PFSK-1 (cell line): ENCODE measurements at regions not wholly inside any gene's neighbourhood (a gene's known extent, or its start where the extent isn't known, plus 50 kb on each side); places are given as distances from the start of the nearest gene placed in this dataset.

Experiments used
- FOXP2 ChIP-seq: optimal IDR thresholded peaks from 2 replicates; pipeline ENCODE3; 2011; ENCODE audit warnings: borderline replicate concordance, control low read depth, inconsistent platforms; ENCODE audit not compliant: insufficient read depth; ENCODE audit errors: extremely low read length, extremely low read depth
- POLR2AphosphoS5 ChIP-seq: IDR thresholded peaks from 2 replicates; pipeline ENCODE4 v1.6.1; 2012; ENCODE audit warnings: low read depth, mild to moderate bottlenecking, control low read depth, low read length, moderate library complexity
- SIN3A ChIP-seq: IDR thresholded peaks from 2 replicates; pipeline ENCODE4 v1.6.1; 2012; ENCODE audit warnings: mild to moderate bottlenecking, low read length, moderate library complexity, borderline replicate concordance; ENCODE audit not compliant: insufficient read depth
- TAF1 ChIP-seq: IDR thresholded peaks from 2 replicates; pipeline ENCODE4 v1.6.1; 2012; ENCODE audit warnings: low read length, control low read depth, borderline replicate concordance; ENCODE audit not compliant: insufficient read depth
- TF ChIP-seq, protein P1 (sequence below), 2 experiments: IDR thresholded peaks; 2 replicates each; pipeline versions ENCODE4 v1.6.1 to v1.8.0; 2011 to 2012; ENCODE audit warnings: low read depth in 2 of 2, low read length in 2 of 2, control low read depth in 1 of 2, inconsistent platforms in 1 of 2, mild to moderate bottlenecking in 1 of 2, moderate library complexity in 1 of 2; ENCODE audit not compliant: insufficient read depth in 1 of 2

- TF ChIP-seq FOXP2 (no peak), SIN3A (no peak), TAF1 (no peak), POLR2AphosphoS5 (no peak)
- TF ChIP-seq, protein P1, sequence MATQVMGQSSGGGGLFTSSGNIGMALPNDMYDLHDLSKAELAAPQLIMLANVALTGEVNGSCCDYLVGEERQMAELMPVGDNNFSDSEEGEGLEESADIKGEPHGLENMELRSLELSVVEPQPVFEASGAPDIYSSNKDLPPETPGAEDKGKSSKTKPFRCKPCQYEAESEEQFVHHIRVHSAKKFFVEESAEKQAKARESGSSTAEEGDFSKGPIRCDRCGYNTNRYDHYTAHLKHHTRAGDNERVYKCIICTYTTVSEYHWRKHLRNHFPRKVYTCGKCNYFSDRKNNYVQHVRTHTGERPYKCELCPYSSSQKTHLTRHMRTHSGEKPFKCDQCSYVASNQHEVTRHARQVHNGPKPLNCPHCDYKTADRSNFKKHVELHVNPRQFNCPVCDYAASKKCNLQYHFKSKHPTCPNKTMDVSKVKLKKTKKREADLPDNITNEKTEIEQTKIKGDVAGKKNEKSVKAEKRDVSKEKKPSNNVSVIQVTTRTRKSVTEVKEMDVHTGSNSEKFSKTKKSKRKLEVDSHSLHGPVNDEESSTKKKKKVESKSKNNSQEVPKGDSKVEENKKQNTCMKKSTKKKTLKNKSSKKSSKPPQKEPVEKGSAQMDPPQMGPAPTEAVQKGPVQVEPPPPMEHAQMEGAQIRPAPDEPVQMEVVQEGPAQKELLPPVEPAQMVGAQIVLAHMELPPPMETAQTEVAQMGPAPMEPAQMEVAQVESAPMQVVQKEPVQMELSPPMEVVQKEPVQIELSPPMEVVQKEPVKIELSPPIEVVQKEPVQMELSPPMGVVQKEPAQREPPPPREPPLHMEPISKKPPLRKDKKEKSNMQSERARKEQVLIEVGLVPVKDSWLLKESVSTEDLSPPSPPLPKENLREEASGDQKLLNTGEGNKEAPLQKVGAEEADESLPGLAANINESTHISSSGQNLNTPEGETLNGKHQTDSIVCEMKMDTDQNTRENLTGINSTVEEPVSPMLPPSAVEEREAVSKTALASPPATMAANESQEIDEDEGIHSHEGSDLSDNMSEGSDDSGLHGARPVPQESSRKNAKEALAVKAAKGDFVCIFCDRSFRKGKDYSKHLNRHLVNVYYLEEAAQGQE (IDR thresholded peaks at IDR 0.05; ENCODE audit: insufficient read depth in 1 of 2, low read depth in 2 of 2, low read length in 2 of 2) = no peak
Observed at GRCh38 chr13:53126841-53127245, 98.2 kb downstream of the OLFM4 start.

GRCh38 chr13:53127373-53127772 lies 98.8 kb downstream of the OLFM4 start:
- no peak for TF ChIP-seq FOXP2
- TF ChIP-seq, protein P1 (IDR thresholded peaks at IDR 0.05; ENCODE audit: insufficient read depth in 1 of 2, low read depth in 2 of 2, low read length in 2 of 2) = no peak
- no peak for TF ChIP-seq SIN3A

DNA sequence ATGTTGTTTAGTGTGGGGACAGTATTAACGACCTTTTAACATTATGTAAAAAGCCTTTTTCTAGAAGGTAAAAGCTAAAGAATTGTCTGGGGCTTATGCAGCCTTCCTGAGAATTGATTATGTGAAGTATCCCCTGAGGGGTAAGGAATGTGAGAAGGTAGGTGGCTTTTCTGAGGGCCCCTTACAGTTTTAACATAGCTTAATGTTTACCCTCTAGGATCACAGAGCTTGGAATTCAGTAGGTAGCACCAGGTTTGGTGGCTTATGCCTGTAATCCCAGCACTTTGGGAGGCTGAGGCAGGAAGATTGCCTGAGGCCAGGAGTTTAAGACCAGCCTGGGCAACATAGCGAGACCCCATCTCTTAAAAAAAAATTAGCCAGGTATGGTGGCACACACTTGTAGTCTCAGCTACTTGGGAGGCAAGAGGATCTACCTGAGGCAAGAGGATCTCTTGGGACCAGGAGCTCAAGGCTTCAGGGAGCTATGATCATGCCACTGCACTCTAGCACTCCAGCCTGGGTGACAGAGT lies 101.3 kb downstream of the OLFM4 start:
- no peak for TF ChIP-seq FOXP2
- TF ChIP-seq POLR2AphosphoS5 = no peak
- TF ChIP-seq, protein P1 (IDR thresholded peaks at IDR 0.05; ENCODE audit: insufficient read depth in 1 of 2, low read depth in 2 of 2, low read length in 2 of 2) = no peak
- no peak for TF ChIP-seq SIN3A
- no peak for TF ChIP-seq TAF1

- TF ChIP-seq POLR2AphosphoS5 (no peak), SIN3A (no peak), FOXP2 (no peak), TAF1 (no peak)
- TF ChIP-seq, protein P1 (IDR thresholded peaks at IDR 0.05; ENCODE audit: insufficient read depth in 1 of 2, low read depth in 2 of 2, low read length in 2 of 2) = no peak
Observed at GRCh38 chr13:53131361-53131760, 102.7 kb downstream of the OLFM4 start.

- no peak for TF ChIP-seq FOXP2
- TF ChIP-seq POLR2AphosphoS5 = no peak
- TF ChIP-seq SIN3A = no peak
- TF ChIP-seq, protein P1 (IDR thresholded peaks at IDR 0.05; ENCODE audit: insufficient read depth in 1 of 2, low read depth in 2 of 2, low read length in 2 of 2) = no peak
- no peak for TF ChIP-seq TAF1
Observed at GRCh38 chr13:53135301-53135700, 106.7 kb downstream of the OLFM4 start.
